NCI-H146 (cell line): ENCODE measurements at regions not wholly inside any gene's neighbourhood (a gene's known extent, or its start where the extent isn't known, plus 50 kb on each side); places are given as distances from the start of the nearest gene placed in this dataset.

Experiments
- DNase-seq: peaks from one replicate; lab custom pipeline; 2025; lab: John Stamatoyannopoulos, UW

DNA sequence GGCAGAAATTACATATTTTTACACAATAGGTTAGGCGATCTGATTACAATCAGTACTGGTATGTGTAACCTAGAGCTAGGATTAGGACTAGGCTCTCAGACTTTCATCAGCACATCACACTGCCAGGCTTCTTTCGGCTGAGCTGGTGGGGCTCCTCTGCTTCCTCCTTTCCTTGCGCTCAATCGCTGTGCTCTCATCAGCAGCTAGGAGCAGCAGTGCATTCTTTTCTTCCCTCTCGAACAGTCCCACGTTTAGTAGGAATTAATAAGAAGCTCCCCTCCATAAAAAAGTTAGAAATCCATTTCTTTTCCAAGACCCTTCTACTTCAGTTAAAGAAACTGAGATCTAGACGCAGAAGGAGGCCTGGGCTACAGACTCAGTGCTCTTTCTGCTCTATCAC, 350.4 kb downstream of the SPRY1 start:
- DNase-seq = no peak

DNA sequence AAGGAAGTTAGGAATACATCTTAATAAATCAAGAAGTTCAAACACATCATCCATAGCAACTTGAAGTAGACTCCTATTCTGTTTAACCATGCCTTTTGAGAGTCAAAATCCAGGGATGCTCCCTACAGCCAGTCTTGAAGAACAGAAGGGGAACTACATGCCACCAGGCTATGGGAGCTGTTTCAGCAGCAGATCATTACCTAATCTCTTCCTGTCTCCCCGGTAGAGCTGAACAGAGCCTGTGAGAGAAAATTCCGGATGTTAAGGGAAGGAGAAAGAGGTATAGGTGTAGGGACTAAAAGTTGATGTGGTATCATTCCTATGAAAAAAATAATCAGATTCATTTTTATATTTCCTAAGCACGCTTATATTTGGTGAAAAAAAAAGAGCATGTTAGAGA, 352.2 kb downstream of the SPRY1 start:
- no peak for DNase-seq

DNA sequence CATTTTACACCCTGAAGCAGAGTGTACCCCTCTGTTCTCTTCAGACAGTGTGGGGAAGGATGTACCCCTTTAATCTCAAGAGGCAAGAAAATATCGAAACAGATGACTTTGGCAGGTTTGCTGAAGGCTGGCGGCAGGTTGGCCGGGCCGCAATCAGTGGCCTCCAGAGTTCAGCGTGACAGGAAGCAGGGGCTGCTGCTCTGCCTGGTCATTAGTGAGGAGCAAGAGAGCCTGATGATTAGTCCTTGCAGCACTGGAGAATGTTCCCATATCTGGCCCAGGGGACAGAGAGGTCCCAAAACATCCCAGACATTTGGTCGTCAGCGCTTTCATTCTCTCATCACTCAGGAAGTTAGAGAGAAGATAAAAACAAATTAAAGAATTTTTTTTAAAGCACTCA, 352.8 kb downstream of the SPRY1 start:
- no peak for DNase-seq

DNA sequence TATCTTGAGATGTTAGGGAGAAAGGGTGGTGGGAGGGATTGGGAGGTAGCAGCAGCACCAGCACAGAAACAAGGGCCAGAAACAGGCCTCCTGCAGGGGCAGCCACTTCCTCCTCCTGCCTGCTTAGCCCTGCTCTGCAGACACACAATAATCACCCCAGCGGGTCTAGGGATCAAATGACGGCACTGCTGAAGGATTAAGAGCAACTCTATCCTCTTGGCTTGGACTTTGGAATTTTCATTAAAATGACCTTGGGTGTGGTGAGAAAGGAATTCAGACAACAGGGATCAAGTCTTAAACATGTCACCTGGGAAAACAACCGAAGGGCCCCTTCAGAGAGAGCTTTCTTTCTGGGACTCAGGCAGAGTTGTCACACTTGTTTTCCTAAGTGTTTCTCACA, 353.4 kb downstream of the SPRY1 start:
- peak; percentile 15 for DNase-seq

DNA sequence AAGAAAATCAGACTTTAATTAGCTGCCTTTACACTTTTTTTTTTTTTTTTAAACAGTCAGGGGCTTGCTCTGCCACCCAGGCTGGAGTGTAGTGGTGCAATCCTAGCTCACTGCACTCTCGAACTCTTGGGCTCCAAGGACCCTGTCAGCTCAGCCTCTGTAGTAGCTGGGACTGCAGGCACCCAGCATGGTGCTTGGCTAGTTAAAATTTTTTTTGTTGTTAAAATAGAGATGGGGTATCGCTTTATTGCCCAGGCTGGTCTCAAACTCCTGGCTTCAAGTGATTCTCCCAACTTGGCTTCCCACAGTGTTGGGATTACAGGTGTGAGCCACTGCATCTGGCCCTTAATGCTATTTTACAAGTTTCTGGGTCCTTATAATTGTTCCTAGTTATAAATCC, 359.1 kb downstream of the SPRY1 start:
- DNase-seq = no peak

DNA sequence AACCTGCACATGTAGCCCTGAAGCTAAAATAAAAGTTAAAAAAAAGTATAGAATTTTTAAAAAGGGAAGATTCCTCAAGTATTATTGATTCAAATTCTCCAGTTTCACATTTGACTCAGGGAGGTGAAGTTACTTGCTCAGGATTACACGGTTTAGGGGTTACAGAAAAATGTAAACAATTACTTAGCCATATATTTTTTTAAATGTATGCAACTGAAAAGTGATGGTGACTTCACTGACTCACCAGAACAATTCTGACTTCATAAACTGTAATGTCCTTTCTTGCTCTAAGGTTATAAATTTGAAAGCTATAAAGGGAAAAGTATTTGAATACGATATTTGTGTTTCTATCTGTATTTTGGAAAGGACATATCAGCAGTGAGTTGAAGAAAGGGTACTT, 371.2 kb downstream of the SPRY1 start:
- no peak for DNase-seq

DNA sequence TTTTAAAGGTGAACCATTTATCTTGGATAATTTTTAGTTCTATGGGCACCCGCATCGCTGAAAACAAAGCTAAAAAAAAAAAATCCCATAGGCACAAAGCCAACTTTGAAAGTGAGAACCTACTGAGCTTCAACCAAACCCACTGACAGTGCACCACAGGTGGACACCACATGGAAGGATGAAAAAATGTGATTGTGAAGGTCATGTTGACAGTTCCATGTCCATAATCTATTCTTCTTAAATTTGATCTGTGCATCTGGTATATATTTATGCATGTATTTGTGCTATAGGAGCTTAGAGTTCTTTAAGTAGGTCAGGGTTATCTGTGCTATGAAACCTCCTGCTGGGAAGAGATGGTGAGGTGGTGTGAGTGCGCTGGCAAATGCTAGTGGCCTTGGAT, 374.3 kb downstream of the SPRY1 start:
- no peak for DNase-seq

DNA sequence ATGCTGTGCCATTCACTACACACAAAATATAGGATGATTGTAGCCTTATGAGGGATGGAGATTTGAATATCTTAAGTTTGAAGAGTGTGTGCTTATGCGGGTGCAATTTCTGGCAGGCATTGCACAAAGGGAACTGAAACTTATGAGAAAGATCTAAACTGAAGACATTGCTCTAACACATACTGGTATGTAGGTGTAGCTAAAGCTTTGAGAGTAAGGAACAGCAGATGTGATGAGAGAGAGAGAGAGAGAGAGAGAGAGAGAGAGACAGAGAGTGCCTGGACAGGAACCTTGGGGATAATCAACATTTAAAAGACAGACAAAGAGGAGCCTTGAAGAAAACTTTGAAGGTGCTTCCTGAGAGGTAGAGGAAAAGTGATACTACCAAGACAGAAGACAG, 379.7 kb downstream of the SPRY1 start:
- DNase-seq = no peak

DNA sequence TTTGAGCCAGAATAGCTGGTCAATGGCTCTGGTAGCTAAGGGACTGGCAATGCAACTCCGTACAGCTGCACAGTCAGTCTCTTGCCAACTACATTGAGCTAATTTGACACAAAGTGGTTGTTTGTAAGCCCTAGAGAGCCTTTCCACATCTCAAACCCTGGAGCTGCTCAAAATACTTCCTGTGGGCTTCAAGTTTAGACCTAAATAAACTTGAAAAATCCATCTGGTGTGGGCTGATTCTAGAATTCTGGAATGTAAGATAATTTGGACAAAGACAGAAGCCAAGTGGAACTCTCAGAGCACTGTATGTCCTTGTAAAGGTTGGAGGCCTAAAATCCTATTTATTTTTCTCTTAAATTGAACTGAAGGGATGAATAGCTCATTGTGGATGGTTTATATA, 380.8 kb downstream of the SPRY1 start:
- no peak for DNase-seq

DNA sequence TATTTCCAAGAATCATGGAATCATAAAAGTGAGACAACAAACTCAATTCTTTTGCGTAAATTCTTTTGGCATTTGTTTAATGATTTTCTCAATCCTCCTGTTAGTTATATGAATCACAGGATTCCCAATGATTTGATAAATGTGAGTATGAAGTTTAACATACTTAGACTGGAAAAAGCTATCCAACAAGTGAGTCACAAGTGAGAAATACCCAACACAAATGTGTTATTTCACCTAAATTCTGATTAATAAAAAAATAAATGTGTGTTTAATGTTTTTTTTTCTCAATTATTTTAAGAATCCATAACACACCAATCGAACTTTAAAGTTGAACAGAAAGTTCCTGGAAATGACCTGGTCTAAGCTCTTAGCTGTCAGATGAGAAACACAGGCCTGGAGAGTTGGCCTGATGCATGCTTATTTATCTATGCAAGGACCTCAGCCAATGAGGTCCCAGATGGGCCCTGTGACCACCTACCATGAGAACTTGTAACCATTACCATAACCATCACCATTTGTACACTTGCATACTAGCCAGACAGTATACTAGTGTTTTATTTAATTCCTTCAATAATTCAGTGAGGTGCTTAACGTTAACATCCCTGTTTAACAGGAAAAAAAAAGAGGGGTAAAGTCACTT, 386.7 kb downstream of the SPRY1 start:
- DNase-seq = no peak

DNA sequence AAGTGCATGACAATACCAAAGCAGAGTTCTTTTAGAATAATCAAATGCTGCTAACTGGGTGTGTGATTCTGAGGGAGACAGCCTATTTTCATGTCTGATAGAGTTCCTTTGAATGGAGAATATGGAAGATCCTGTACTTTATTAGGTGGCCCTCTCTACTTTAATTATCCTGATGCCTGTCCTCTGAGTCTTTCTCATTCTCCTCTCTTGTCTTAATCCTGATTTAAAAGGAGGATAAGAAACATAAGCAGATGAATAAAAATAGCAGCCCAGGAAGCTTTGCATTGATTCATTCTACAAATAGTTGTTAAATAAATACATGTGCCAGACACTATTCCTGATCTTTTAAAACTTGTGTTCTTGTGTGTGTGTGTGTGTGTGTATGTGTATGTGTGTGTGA, 387.3 kb downstream of the SPRY1 start:
- no peak for DNase-seq

DNA sequence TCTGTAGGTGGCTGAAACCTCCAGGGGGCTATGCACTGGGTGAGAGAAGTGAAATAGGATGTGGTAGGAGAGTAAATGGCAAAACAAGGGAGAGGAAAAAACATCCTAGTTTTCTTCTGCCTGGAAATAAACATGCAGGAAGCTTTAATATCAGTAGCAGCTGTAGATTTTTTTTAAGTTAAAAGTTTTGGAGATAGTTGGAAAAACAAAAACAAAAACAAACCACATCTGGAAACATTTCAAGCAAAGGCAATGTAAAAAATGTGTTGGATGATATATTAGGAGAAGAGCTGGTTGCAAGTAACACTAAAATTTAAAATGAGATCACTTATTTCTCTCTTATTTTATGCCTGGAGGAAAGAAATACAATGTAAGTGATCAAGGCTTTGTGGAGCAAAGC, 388.0 kb downstream of the SPRY1 start:
- DNase-seq = no peak

DNA sequence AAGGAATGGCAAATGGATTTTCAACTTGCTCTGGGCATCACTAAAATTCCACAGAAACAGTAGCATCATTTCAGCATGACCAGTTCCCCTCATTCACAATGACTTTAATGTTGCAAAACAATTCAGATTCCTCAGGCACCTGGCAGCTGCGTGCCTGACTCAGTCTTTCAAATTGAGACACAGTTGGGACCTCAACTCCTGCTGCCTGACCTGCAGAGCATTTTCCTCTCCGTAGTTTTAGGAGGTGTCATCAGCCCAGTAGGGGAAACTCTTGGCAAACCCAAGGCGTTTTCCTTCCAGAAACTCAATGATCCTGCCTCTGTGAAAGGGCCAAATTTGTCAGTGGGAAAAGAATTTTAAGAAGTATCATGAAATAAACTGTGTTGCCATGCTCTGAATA, 388.9 kb downstream of the SPRY1 start:
- DNase-seq = no peak

DNA sequence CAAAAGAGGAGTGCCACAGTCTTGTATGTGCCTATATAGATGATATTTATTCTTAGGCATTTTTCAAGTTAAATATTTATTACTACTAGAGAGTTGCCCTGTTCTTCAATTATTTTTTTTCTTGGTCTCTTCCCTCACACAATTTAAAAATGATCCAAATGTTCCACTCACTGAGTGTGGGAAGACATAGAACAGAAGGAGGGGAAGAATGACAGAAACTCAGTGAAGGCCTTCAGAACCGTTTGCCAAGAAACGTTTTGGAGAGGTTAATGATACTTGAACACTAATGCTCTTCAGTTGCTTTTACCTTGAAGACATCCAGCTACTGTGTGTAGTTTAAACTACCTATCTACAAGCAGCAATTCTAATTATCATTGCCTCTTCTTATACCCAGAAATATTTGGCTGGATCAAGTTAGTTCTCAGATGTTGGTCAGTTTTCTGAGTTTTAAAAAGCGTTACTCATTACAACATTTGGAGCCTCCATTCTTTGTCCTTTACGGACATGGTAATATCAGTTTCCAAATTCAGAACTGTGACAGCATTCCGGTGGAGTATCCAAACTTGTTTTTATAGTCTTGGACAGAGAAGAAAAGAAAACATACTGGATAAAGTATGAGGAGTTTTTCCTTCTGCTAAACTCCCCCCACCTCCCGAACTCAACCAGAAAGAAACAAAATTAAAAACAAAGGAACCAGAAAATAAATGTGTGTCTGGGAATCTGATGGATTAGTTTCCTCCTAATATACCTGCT, 389.7 kb downstream of the SPRY1 start:
- DNase-seq = no peak

DNA sequence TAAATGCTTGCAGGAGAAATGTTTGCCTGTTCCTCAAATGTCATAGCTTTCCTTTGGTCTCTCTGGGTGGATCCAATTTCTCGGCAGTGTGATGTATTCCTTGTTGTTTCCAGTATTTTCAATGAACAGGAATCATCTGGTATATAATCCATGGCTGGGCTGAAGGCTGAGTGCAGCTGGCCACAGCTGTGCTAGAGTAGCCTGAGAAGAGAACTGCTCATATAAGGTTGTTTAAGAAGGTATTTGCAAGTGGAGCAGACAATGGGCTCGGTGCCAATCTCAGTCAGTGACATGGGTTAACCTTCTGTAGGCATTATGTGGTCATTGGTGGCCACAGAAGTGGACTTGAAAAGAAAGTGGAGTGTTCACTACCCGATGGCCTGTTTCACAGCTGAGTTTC, 390.3 kb downstream of the SPRY1 start:
- no peak for DNase-seq

DNA sequence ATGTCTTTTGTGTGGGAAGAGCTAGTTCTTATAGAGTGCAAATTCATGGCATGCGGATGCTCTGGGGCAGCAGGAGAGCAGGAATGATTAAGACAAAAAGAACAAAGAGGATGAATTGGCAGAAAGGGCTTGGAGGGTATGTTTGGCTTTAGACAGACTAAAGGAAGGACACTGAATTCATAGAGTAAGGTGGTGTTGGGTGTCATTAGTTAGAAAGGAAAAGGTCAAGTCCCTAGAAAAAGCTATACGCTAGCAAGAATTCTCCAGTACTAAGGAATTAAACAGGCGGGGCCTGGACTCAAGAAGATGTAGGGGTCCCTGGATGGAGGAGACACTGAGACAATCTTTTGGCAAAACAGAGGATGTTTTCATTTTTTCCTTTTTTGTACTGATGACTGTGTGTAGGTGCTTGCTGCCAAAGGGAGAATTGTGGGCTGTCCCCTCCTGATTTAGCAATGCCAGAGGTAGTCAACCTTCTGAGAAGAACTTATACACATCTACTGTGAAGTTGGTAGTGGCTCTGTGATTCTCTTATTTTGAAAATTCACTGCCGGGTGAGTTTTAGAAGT, 391.0 kb downstream of the SPRY1 start:
- DNase-seq = no peak

DNA sequence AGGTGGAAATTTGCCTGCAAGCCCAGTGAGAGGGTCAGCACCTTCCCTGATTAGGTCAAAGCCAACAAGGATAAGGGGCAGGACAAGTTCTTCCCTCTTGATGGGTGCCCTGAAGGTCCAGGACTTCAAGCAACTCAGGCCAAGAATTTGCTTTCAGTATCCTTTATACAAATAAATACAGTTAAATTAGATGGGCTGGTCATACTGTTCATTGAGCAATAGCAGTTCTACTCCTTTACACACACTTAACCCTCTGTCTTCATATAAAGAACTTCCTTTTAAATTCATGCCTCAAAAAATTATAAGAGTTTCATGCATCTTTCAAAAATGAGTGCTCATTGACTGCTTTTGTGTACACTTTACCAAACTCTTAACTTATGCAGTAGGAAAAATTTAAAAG, 392.0 kb downstream of the SPRY1 start:
- DNase-seq = no peak

DNA sequence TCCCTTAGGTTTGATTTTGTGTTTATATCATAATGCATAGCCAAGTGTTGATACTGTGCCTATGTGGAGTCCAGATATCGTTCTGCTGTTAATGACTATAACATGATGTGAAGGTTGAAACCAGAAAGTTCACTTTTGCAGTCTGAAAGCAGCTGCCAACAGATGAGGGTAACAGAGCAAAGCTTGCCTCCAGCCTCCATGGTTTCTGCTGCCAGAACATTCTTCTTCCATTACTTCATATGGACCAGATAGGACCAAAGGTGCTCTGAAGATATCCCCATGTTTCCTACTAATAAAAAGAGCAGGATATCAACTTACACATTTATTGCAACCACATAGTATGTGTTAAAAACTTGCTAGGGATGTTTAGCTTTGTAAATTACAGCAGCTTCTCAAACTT, 394.1 kb downstream of the SPRY1 start:
- DNase-seq = no peak

DNA sequence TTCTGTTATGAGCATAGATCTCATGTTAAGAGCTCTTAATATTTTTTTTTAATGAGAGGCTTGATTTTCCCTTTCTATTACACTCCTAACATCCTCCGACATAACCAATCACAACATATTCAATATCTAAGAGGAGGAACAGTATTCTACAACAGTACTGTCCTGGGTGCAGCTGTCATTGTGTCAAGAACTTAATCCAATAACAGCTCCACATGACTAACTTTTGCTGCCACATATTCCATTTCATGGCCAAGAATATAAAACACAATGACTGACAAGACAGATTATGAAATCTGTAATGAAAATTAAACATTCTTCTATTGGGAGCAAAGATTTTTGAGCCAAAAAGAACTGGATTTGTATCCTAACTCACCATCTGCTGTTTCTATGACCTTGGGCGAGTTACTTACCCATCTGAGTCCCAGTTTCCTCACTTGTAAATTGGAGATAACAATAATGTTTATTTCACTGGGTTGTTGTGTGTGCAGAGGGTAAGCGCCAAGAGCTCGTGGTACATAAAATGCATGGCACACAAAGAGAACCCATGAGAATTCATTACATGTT, 405.6 kb downstream of the SPRY1 start:
- no peak for DNase-seq

DNA sequence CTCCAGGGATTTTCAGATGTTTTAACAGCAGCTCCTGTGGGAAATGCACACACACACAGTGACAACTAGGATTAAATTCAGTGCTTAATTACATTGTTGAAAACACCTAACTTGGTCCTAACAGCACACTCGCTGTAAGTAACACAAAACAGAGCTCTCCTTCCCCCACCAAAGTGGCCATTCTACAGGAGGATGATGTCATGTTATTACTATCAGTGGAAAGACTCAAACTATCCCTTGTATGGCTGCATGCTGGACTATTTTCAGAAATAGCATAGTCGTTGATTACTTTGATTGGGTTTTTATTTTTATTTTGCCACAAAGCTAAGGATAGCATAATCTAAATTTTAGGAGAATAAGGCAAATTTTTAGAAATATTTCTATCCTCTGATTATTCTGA, 406.3 kb downstream of the SPRY1 start:
- DNase-seq = no peak

DNA sequence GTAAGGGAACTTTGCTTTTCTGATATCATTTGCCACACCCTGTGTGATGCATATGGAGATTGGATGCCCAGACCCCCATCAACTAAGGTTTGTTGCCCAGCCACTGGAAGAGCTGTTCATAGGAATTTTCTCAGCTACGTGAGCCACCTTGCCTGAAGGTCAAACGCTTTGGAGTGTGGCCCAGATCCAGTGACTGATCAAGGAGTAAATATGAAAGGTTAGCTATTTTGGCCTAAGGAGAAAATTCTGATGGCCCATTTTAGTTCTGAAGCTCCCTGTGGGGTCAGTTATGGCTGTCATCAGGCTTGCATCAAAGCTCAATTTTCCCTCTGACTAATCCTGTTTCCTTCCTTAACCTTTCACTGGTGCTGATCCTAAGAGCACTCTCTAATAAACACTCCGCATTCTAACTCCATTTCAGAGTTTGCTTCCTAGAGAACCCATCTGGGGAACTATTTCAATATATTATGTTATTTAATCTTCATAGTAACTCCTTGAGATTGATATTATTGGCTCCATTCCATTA, 407.7 kb downstream of the SPRY1 start:
- DNase-seq = no peak

DNA sequence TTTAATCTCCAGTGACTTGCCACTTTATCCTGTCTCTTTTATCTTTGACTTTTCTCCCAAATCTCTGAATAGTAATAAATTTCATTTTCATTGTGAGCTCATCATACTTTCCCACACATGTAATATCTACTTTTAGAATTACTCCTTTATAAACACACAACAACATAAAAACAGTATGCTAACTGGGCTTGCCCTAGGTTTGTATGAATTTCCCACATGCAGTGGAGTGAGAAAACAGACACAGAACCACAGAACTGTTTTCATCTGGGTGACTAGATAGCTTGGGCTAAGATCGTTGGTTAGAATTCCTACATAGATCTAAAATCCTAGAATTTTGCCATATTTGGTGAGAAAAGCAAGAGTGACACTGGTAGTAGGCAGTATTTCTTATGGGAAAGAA, 409.5 kb downstream of the SPRY1 start:
- no peak for DNase-seq

DNA sequence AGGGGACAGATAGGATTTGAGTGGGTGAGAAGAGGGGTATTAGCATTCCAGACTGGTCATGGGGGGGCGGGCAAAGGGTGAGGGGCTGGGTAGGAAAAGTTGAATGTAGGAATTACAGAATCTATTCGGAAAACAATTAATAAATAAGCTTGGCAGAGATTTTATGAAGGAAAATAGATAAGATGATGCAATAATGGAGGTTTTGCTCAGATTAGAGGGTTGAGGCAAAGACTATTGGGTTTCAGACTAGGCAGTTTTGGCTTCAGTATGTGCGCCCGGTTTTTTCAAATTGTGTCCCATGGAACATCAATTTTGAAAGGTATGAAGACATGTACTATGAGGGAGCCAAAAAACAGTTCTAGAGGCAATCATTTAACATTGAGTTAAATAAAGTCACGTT, 410.6 kb downstream of the SPRY1 start:
- DNase-seq = no peak
